Stimulated activated CD4-positive, alpha-beta T cell treated with anti-CD3 and anti-CD28 coated beads, Interleukin-12 subunit alpha, Interleukin-12 subunit beta, amount 100 ng/mL, for 24 hours (primary cell): ENCODE measurements at regions not wholly inside any gene's neighbourhood (a gene's known extent, or its start where the extent isn't known, plus 50 kb on each side); places are given as distances from the start of the nearest gene placed in this dataset.

Experiments
- DNase-seq, 2 experiments: peaks; one replicate each; pipeline ENCODE4 v3.0.0-alpha.2; 2020; ENCODE audit warnings: low read depth in 2 of 2

DNA sequence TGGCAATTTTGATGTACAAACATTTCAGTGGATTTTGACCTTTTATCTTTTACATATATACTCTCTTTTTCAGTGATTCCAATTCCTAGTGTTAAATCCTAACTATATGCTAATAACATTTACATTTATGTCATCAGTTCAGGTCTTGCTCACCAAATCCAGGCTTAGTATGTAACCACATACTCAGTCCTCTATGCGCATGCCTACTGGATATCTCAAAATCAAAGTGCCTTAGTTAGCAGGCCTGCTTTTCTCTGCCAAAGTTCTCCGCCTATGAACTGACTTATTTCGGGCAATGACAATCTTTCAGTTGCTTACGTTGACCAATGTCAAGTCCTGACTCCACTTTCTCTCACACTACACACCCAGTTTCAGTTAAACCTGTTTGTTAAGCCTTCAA lies 478.5 kb upstream of the SLITRK1 start:
- no peak for DNase-seq

DNA sequence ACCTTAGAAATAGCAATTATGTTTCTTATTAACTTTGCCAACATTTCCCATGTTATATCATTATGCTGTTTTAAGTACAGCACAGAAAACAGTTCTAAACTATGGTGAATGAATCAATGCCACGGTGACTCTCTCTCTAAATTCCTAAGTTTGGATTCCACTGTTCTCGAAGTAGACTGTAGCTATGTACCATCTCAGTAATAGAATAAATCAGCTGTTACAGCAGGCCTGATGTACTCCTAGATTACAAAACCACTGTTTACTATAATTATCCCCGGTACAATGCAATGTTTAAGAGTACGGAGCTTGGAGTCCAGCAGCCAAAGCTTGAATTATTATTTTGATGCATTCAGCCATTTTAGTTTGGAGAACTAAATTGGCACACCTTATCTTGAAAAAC lies 476.3 kb upstream of the SLITRK1 start:
- DNase-seq, result no peak

DNA sequence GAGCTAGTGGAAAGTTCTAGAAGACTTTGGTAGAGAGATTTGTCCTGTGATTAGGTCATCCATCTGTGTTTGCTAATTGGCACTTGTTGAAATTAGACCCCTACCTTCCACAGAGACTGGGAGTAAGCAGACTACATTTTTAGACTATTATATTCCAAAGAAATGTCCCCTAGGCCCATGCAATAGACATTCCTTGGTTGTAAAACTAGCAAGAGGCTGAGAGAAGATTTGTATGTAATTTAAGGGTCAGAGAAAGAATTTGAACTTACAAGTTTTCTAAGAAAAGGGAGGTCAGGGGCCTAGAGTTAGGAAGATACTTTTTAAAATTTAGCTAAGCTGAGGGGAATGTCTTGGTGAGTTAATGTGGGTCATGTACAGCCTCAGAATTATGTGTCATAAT lies 470.7 kb upstream of the SLITRK1 start:
- no peak for DNase-seq

DNA sequence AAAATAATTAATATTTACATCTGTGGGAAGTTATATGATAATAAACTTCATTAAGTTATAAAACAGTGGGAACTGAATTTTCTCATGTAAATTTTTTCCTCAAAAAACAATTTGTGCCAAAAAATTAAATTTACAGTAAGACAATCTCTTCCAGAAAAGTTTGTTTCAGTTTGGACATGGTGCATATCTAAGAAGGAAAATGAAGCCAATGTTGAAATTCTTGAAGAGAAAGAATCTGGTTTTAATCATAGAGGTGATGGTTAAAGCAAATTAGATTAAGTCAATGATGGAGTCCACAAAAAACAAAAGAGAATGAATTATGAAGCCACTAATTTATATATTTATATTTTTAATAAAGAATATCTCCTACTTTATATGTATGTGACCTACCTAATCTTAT lies 457.2 kb upstream of the SLITRK1 start:
- DNase-seq, result no peak

DNA sequence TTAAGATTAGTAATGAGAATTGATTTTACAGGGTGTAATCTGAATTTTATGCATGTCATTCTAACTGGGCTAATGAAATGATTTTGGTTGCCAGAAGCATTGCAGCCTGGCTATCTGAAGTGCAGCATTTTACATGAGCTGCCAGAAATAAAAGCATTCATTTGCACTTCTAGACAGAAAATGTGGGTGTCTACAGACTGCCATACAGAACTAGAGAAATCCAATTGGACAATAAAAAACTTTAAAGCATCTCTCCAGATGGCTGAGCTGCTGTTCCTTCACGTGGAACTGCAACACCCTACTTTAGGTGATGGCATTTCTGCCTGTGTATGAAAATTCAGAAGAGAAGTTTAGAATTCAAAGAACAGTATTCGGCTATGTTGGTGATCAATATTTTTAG lies 450.1 kb upstream of the SLITRK1 start:
- no peak for DNase-seq

DNA sequence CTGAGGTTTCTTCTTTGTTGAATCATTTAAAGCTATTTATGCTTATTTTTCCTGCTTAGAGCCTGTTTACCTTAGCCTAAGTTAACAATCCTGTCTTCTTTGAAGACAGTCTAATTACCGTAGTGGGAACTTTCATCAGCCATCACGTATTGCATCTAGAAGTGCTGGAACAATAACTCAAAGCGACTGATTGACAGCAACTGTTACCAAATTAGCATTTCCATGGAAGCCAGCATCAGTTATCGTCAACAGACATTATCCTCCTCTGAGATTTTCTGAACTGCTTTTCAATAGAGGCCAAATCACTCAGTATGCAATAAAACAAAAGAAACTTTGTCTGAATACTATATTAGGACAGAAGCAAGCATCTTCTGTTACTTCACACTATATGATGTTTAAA lies 433.3 kb upstream of the SLITRK1 start:
- no peak for DNase-seq

DNA sequence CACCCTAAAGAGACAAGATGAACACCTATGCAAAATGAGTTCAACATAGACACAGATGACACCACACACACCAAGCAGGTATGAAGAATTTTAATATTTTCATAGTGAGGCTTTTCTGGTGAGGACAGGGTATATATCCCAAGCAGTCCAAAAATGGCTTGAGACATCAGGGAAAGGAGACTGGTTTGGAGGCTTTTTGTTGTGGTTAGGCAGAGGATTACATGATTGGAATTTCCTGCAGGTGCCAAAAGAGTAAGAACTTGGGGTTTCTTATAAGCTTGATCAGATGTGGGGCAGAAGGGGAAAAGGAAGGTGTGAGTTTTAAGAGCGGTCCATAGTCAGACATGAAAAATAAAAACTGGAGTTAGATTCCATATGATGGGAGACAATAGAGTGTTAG lies 420.8 kb upstream of the SLITRK1 start:
- no peak for DNase-seq

DNA sequence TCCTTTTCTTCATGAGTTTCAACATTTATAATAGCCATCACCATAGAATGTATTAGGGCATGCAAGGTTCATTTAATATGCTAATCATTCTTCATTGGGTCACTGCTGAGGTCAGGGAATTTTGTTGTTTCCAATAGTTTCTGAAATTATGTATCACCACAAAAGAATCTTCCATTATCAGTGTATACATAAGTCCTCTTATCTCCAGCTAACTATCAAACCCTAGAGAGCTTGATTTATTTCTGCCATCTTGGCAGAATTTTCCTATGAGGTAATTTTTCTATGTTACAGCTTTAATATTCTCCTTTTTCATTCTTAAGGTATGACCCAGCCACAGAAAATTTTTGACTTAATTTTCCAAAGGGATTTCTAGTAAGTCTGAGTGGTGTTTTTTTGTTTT lies 415.0 kb upstream of the SLITRK1 start:
- DNase-seq, result no peak

DNA sequence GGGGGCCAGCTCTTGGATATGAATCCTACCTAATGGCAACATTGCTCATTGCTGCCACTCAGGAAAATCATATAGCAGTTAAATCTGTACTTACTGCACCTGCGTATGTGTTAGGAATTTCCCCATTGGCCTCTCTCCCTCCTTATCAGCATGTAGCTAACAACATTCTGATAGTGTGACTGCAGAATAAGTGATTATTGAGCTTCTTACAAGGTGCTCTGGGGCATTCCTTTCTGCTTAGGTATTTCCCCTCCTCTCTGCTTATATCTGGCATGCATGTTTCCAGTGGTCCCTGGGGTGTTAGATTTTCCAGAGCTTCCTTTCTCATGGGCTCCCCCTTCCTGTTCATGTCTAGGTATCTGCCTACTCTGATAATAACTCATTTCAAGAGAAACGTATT lies 414.1 kb upstream of the SLITRK1 start:
- DNase-seq, result no peak

DNA sequence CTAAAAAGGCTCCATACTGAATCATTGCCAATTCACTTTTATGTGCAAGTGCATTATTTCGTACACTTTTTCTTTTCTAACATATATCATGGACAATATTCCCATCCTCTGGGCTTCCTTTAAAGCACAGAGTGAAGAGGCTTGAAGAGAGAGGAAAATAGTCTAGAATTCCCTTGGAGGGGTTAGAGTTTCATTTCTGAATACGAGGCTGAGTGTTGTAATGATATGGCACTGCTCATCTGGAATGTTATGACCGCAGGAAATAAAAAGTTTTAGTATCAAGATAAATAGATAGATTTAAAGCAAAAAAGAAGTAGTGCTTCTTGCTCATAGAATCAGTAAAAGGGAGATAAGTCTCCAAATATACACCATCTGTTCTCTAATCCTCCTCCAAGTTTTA lies 412.3 kb upstream of the SLITRK1 start:
- no peak for DNase-seq

DNA sequence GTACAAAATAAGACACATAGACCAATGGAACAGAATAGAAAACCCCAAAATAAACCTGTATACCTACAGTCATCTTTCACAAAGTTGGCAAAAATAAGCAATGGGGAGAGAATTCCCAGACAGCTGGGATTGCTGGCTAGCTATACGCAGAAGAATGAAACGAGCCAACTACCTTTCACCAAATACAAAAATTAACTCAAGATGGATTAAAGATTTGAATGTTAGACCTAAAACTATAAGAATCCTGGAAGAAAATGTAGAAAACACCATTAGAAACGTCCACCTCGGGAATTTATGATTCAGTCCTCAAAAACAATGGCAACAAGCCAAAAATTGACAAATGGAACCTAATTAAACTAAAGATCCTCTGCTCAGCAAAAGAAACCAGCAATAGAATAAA lies 408.1 kb upstream of the SLITRK1 start:
- no peak for DNase-seq

DNA sequence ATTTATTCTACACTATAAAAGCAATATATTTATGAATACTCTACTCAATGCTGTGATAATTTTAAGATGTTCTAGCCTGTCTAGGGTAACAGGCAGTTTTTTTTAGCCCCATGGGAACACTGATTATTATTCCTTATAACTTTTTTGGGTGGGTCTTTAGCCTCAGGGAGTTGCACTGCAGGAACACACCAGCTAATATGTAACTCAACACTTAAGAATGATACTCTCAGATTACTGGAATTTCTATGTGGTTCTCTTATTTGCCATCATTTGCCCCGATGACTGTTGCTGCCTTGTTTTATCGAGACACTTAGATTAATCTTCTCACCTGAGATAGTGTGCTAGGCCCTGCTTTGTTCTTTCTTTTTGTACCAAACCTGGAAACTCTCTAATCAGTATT lies 396.9 kb upstream of the SLITRK1 start:
- no peak for DNase-seq

DNA sequence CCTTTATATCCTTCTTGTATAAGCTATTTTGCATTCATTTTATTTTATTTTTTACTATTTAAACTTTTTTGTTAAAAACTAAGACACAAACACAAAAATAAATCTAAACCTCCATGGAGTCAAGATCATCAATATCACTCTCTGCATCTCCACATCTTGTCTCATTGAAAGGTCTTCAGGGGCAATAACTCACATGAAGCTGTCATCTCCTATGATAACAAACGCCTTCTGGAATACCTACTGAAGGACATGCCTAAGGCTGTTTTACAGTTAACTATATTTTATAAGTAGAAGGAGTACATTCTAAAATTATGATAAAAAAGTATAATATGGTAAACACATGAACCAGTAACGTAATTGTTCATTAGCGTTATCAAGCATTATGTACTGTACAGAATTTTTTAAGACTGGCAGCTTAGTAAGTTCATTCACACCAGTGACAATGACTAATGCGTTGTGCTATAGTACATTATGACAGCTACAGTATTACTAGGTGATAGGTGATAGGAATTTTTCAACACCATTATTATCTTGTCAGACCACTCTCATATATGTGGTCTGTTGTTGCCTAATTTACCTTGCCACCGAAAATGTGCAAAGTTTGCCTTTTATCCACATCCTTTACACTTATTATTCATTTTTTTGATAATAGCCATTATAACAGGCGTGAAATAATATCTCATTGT lies 390.7 kb upstream of the SLITRK1 start:
- DNase-seq, result no peak

DNA sequence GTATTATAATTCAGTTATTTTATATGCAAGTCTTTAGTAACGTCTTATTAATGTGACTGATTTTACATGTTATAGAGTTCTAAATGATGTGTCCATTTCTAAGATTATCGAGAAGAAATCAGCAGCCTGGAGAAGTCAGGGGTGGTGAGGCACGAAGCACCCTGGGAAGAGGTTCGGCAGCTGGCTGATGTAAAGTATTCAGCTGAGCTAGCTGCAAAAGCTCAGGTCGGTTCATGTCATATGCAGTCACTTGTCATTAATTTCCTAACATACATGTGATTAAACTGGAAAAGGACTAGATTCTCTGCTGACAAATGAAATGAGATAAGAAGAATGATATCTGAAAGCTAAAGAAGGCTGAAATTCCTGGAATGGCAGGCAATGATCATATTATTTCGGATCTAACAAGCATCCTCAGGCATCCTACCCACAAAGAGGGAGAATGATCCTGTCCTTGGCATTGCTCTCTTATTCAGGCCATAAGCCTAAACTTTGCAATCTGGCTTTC lies 383.0 kb upstream of the SLITRK1 start:
- DNase-seq, result no peak

DNA sequence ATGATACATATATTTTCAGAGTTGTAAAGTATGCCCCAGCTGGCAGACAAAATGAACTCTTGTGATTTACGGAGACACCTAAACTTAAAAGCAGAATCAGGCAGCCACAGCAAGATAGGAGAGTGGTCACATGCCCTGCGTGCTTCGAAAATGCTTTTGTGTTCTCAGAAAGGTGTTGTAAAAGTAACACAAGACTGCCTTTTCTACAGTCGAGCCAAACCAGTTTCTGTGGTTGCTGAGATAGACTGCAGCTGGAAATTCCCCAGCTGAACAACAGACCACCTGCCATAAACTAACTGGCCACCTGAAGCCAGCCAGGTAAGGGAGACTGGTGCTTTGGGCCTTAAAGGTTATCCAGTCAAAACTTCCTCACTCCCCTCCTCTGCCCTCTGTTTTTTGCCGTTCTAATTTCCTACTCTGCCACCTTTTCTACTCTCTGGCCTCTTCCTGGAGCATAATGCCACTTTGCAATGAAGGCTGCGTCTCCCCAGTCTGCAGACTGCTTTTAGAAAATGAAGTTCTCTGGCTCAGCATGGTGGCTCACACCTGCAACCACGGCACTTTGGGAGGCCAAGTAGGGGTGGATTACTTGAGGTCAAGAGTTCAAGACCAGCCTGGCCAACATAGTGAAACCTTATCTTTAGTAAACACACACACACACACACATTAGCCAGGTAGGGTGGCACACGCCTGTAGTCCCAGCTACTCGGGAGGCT lies 381.2 kb upstream of the SLITRK1 start:
- DNase-seq, result no peak

DNA sequence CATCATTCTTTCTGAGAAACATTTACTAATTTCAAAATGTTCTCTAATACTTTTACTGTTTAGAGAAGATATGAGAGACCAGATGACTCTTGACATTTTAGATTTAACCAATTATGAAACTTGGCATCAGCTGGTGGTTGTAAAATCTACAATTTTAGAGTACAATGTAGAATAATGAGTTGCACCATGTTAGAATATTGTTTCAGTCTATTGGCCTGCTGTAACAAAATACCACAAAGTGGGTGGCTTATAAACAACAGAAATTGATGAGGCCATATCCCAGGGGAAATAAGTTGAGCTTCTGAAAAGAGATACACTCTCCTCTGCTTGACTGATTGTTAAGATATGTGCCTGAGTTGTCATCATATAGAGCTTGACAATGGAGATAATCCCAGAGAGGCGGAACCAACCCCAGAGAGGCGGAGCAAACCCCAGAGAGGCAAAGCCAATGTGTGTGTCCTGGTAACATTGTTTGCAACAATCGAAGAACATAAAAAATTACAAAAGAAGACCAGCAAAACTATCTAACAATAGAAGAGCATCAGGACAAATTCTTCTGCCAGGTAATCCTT lies 373.0 kb upstream of the SLITRK1 start:
- no peak for DNase-seq

DNA sequence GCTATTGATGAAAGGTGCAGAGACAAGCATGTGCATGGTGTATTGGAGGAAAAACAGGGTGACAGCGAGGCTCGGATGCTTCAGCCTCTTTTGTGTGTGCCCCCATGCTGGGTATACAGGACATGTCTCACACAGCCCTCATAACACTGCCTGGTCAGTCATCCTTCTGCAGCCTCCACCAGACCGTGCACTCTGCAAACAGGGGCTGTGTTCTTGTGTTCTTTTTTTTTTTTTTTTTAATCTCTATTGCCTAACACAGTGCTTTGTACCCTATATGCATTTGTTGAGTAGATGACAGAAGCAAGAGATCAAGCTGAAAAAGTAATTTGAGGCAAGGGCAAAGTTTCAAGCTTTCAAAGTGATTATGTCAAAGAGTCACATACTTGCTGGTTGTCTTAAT lies 367.2 kb upstream of the SLITRK1 start:
- DNase-seq, result no peak

DNA sequence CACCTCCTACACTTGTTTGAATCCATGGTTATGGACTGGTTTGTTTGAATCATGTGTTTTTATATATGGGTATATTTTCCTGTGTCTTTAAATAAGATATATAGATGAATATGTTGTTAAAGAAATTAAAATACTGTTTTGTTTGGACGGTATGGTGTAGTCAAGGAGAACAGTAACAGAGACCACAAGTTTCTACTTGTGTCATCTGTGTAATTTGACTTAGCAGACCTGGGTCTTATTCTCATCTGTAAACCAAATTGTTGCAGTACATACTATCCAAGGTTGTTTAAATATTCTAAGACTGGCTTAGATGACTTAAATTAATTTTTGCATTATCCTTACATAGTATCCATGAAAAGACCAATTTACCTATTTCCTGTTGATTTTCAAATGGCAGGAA lies 361.1 kb upstream of the SLITRK1 start:
- no peak for DNase-seq

DNA sequence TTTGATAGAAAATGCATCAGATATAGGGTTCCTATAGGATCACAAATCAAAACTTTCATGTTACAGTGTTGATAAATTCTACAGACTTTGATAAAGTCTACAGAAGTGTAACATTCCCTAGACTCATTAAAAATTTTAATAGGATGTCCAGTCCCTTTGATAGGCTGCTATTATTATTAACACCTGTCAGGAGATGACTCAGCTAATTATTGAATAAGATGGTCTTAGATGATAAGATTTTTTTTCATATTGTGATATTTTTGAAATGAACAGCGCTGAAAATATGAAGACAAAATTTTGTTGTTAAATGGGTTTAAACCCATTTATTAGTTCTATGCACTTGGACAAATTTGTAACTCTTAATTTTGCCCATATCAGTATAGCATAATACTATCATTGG lies 356.8 kb upstream of the SLITRK1 start:
- DNase-seq, result no peak

DNA sequence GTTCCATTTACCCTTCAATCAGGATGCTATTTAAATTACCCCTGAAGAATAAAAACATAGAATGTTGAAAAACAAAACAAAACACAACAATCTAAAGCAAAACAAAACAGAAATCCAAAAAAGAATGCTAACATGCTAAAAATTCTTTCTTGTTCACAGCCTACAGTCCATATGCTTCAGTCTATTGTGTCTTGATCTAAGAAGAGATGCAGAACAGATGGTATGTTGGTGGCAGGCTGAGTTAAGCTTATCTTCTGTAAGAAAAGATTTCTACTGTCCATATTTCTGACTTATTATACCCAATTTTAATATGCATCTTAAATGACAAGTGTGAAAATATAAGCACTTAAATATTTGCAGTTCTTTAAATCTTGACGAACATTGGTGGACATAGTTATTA lies 356.1 kb upstream of the SLITRK1 start:
- DNase-seq, result no peak

DNA sequence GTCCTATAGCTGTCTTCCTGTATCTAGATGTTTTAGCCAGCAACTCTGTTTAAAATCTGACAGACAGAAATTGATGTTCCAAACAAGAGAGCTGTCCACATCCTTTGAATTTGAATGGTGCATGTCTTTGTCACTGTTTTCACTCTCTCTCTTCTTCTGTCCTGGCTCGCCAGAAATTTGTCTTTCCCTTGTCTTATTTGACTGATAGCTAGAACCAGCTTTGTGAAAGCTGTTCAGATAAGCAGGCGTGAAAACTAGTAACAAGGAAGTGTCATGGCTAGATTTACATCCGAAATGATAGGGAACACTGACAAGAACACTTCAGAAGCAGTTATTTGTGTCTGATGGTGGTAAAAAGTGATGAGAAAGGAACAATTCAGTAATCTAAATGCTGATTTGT lies 354.9 kb upstream of the SLITRK1 start:
- DNase-seq, result no peak

DNA sequence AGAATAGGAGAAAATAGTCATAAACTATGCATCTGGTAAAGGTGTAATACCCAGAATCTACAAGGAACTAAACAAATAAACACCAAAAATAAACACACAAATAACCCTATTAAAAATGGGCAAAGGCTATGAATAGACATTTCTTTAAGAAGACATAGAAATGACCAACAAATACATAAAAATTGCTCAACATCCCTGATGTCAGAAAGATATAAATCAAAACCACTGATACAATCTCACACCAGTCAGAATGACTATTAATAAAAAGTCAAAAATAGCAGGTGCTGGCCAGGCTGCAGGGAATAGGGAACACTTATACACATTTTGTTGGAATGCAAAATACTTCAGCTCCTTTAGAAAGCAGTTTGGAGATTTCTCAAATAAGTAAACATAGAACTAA lies 352.1 kb upstream of the SLITRK1 start:
- no peak for DNase-seq

DNA sequence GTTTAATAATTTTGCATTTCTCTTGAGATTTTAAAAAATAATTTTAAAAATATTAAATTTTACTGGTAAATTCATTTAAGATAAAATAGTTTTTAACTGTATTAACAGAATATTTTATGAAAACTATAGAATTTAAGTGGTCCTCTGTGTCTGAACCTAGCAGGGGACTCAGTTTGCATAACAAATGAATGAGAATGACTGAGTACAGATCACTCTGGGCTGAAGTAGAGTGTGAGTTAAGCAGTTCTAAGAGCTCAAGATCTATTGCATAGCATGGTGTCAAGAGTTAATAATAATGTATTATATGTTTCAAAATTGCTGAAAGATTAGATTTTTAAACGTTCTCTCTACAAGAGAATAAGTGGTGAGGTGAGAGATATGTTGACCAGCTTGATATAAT lies 348.3 kb upstream of the SLITRK1 start:
- DNase-seq, result no peak
